ENCODE measurements at regions not wholly inside any gene's neighbourhood (a gene's known extent, or its start where the extent isn't known, plus 50 kb on each side); places are given as distances from the start of the nearest gene placed in this dataset.
"Not testable (repeated sequence)": the region's sequence is repeated elsewhere in the genome, so short reads cannot be mapped to it uniquely, and the experiment has no call there.

- ATAC-seq = no peak
- TF ChIP-seq TCF4 (CRISPR knock-in tag; IDR thresholded peaks at IDR 0.05; ENCODE audit: borderline replicate concordance) (no peak), SNAI2 (CRISPR knock-in tag; IDR thresholded peaks at IDR 0.05) (no peak), ZNF70 (CRISPR knock-in tag; IDR thresholded peaks at IDR 0.05) (no peak), CSDC2 (CRISPR knock-in tag; IDR thresholded peaks at IDR 0.05) (no peak), ISL1 (CRISPR knock-in tag; IDR thresholded peaks at IDR 0.05) (no peak), ZC3H10 (CRISPR knock-in tag; IDR thresholded peaks at IDR 0.05) (no peak), TSHZ2 (CRISPR knock-in tag; IDR thresholded peaks at IDR 0.05) (no peak), ZFP3 (CRISPR knock-in tag; IDR thresholded peaks at IDR 0.05) (no peak), PPARA (CRISPR knock-in tag; IDR thresholded peaks at IDR 0.05; ENCODE audit: borderline replicate concordance) (no peak), OSR1 (CRISPR knock-in tag; IDR thresholded peaks at IDR 0.05) (no peak), ESRRG (CRISPR knock-in tag; IDR thresholded peaks at IDR 0.05) (no peak), ZNF565 (CRISPR knock-in tag; conservative IDR thresholded peaks at IDR 0.05; ENCODE audit: low read depth) (no peak), TOX (CRISPR knock-in tag; IDR thresholded peaks at IDR 0.05; ENCODE audit: borderline replicate concordance) (no peak), ZFP30 (CRISPR knock-in tag; IDR thresholded peaks at IDR 0.05) (no peak), ZNF8 (CRISPR knock-in tag; IDR thresholded peaks at IDR 0.05) (no peak), RARB (CRISPR knock-in tag; IDR thresholded peaks at IDR 0.05) (no peak), PATZ1 (CRISPR knock-in tag; IDR thresholded peaks at IDR 0.05; ENCODE audit: borderline replicate concordance) (no peak), ARNTL (CRISPR knock-in tag; IDR thresholded peaks at IDR 0.05; ENCODE audit: borderline replicate concordance, low read depth) (no peak), BACH2 (CRISPR knock-in tag; IDR thresholded peaks at IDR 0.05; ENCODE audit: borderline replicate concordance) (no peak)
- TF ChIP-seq, protein P1, sequence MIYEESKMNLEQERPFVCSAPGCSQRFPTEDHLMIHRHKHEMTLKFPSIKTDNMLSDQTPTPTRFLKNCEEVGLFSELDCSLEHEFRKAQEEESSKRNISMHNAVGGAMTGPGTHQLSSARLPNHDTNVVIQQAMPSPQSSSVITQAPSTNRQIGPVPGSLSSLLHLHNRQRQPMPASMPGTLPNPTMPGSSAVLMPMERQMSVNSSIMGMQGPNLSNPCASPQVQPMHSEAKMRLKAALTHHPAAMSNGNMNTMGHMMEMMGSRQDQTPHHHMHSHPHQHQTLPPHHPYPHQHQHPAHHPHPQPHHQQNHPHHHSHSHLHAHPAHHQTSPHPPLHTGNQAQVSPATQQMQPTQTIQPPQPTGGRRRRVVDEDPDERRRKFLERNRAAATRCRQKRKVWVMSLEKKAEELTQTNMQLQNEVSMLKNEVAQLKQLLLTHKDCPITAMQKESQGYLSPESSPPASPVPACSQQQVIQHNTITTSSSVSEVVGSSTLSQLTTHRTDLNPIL (CRISPR knock-in tag; IDR thresholded peaks at IDR 0.05; ENCODE audit: low read depth) = no peak
Measured at GRCh38 chr1:221972276-221973235, 230.7 kb upstream of the DUSP10 start.

GRCh38 chr1:221971035-221971434 lies 229.1 kb upstream of the DUSP10 start:
- ATAC-seq = not testable (repeated sequence)

GRCh38 chr1:221969298-221969858 lies 227.5 kb upstream of the DUSP10 start:
- not testable (repeated sequence) for ATAC-seq

- ATAC-seq = not testable (repeated sequence)
Measured at GRCh38 chr1:221967538-221967937, 225.6 kb upstream of the DUSP10 start.

DNA sequence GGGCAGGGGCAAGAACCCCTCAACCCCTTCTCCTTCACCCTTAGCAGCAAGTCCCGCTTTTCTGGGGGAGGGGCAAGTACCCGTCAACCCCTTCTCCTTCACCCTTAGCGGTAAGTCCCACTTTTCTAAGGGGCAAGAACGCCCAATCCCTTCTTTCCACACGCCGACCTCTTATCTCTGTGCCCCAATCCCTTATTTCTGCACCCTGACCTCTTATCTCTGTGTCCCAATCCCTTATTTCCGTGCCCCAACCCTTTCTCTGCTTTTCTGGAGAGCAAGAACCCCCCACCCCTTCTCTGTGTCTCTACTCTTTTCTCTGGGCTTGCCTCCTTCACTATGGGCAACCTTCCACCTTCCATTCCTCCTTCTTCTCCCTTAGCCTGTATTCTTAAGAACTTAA lies 225.0 kb upstream of the DUSP10 start:
- ATAC-seq = not testable (repeated sequence)

DNA sequence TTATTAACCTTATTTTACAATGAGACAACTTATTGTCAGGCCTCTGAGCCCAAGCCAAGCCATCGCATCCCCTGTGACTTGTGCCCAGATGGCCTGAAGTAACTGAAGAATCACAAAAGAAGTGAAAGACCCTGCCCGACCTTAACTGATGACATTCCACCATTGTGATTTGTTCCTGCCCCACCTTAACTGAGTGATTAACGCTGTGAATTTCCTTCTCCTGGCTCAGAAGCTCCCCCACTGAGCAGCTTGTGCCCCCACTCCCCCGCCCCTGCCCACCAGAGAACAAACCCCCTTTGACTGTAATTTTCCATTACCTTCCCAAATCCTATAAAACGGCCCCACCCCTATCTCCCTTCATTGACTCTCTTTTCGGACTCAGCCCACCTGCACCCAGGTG lies 224.0 kb upstream of the DUSP10 start:
- ATAC-seq = not testable (repeated sequence)

All from SK-N-SH treated with all-trans-retinoic acid at 6 μM for 48 hours (cell line).